ENCODE measurements at regions not wholly inside any gene's neighbourhood (a gene's known extent, or its start where the extent isn't known, plus 50 kb on each side); places are given as distances from the start of the nearest gene placed in this dataset.

- no peaks in the 10 kb centered on the region for H3K9me3 ChIP-seq (ENCODE audit: low read length)
- no peaks in the 10 kb centered on the region for H4K20me1 ChIP-seq (ENCODE audit: insufficient read depth)
- no peaks in the 10 kb centered on the region for H3K27me3 ChIP-seq (ENCODE audit: insufficient read depth, low read depth, low read length)
- TF ChIP-seq MXI1 (conservative IDR thresholded peaks at IDR 0.05; ENCODE audit: poor library complexity, severe bottlenecking) (no peak), EZH2 (IDR thresholded peaks at IDR 0.05; ENCODE audit: borderline replicate concordance, insufficient read depth, low read length, poor library complexity, severe bottlenecking) (no peak), TAF1 (IDR thresholded peaks at IDR 0.05; ENCODE audit: low read depth) (no peak), REST (IDR thresholded peaks at IDR 0.05; ENCODE audit: borderline replicate concordance) (no peak), CTCF (IDR thresholded peaks at IDR 0.05; ENCODE audit: poor library complexity, severe bottlenecking) (no peak), POLR2AphosphoS5 (IDR thresholded peaks at IDR 0.05) (no peak), EP300 (conservative IDR thresholded peaks at IDR 0.05; ENCODE audit: poor library complexity, severe bottlenecking) (no peak), RAD21 (conservative IDR thresholded peaks at IDR 0.05) (no peak), SMC3 (conservative IDR thresholded peaks at IDR 0.05; ENCODE audit: poor library complexity) (no peak)
- no peaks in the 10 kb centered on the region for H3K9me2 ChIP-seq (ENCODE audit: insufficient read depth, low read length)
- H3K36me3 ChIP-seq (ENCODE audit: insufficient read depth, low read length): no peaks in the 10 kb centered on the region
- no peak overlapping the region for H3K9ac ChIP-seq (ENCODE audit: low read length)
- no peaks in the 10 kb centered on the region for H3K79me2 ChIP-seq (replicated peaks; ENCODE audit: insufficient read depth, low read length)
- H3K4me3 ChIP-seq (ENCODE audit: low read length): no peak overlapping the region
- no peak overlapping the region for H2AFZ ChIP-seq (ENCODE audit: low read depth, low read length)
- H3K27ac ChIP-seq (ENCODE audit: low read length): no peak overlapping the region
- H3K4me2 ChIP-seq (ENCODE audit: low read length): no peak overlapping the region
- no peaks in the 10 kb centered on the region for H3F3A ChIP-seq (ENCODE audit: insufficient read depth, low read length, poor library complexity, severe bottlenecking)
Measured at GRCh38 chrX:131356725-131357124, 67.6 kb upstream of the IGSF1 start.

- H3F3A ChIP-seq (ENCODE audit: insufficient read depth, low read length, poor library complexity, severe bottlenecking): no peaks in the 10 kb centered on the region
- H3K79me2 ChIP-seq (replicated peaks; ENCODE audit: insufficient read depth, low read length): no peaks in the 10 kb centered on the region
- no peak overlapping the region for H2AFZ ChIP-seq (ENCODE audit: low read depth, low read length)
- H3K4me2 ChIP-seq (ENCODE audit: low read length): no peak overlapping the region
- no peak overlapping the region for H3K9ac ChIP-seq (ENCODE audit: low read length)
- no peak overlapping the region for H3K4me3 ChIP-seq (ENCODE audit: low read length)
- no peaks in the 10 kb centered on the region for H3K9me2 ChIP-seq (ENCODE audit: insufficient read depth, low read length)
- H3K9me3 ChIP-seq (ENCODE audit: low read length): no peaks in the 10 kb centered on the region
- H3K27me3 ChIP-seq (ENCODE audit: insufficient read depth, low read depth, low read length): no peaks in the 10 kb centered on the region
- no peaks in the 10 kb centered on the region for H3K36me3 ChIP-seq (ENCODE audit: insufficient read depth, low read length)
- no peaks in the 10 kb centered on the region for H4K20me1 ChIP-seq (ENCODE audit: insufficient read depth)
- H3K27ac ChIP-seq (ENCODE audit: low read length): no peak overlapping the region
- no peak for TF ChIP-seq TAF1 (IDR thresholded peaks at IDR 0.05; ENCODE audit: low read depth)
- TF ChIP-seq REST (IDR thresholded peaks at IDR 0.05; ENCODE audit: borderline replicate concordance): no peak
- TF ChIP-seq MXI1 (conservative IDR thresholded peaks at IDR 0.05; ENCODE audit: poor library complexity, severe bottlenecking): no peak
- TF ChIP-seq CTCF (IDR thresholded peaks at IDR 0.05; ENCODE audit: poor library complexity, severe bottlenecking): no peak
- no peak for TF ChIP-seq POLR2AphosphoS5 (IDR thresholded peaks at IDR 0.05)
- no peak for TF ChIP-seq EP300 (conservative IDR thresholded peaks at IDR 0.05; ENCODE audit: poor library complexity, severe bottlenecking)
- no peak for TF ChIP-seq SMC3 (conservative IDR thresholded peaks at IDR 0.05; ENCODE audit: poor library complexity)
- no peak for TF ChIP-seq RAD21 (conservative IDR thresholded peaks at IDR 0.05)
- no peak for TF ChIP-seq EZH2 (IDR thresholded peaks at IDR 0.05; ENCODE audit: borderline replicate concordance, insufficient read depth, low read length, poor library complexity, severe bottlenecking)
Measured at GRCh38 chrX:131359611-131360010, 70.5 kb upstream of the IGSF1 start.

Data from neural cell (in vitro differentiated cells).